Body of pancreas (tissue), 4 donors: ENCODE measurements at regions not wholly inside any gene's neighbourhood (a gene's known extent, or its start where the extent isn't known, plus 50 kb on each side); places are given as distances from the start of the nearest gene placed in this dataset.
"Not testable (repeated sequence)": the region's sequence is repeated elsewhere in the genome, so short reads cannot be mapped to it uniquely, and the experiment has no call there.

ENCODE experiments used
- CTCF ChIP-seq, 7 experiments: fragments of 450-650 bp in 4 of 7; fragments of 200-600 bp in 3 of 7; sonication (generic) in 3 of 7; IDR thresholded peaks; one replicate each; pipeline ENCODE4 v1.5.1; 2016 to 2019; ENCODE audit warnings: antibody characterized with exemption in 7 of 7
- POLR2A ChIP-seq, 3 donors: fragments of 450-650 bp; IDR thresholded peaks; one replicate each; pipeline ENCODE4 v1.6.1; 2016; ENCODE audit warnings: antibody characterized with exemption in 3 of 3, mild to moderate bottlenecking in 2 of 3

- not testable (repeated sequence) for TF ChIP-seq CTCF, POLR2A (IDR thresholded peaks at IDR 0.05)
Observed at GRCh38 chr1:30097851-30098250, 625.5 kb downstream of the MATN1 start.
